ENCODE measurements at regions not wholly inside any gene's neighbourhood (a gene's known extent, or its start where the extent isn't known, plus 50 kb on each side); places are given as distances from the start of the nearest gene placed in this dataset.

GRCh38 chr3:56867671-56868070 lies 65.9 kb upstream of the ARHGEF3 start:
- peaks cover 26% of the 10 kb centered on the region for H3K4me1 Mint-ChIP-seq
- no peaks in the 10 kb centered on the region for H3K36me3 Mint-ChIP-seq (ENCODE audit: low read depth)
- no peaks in the 10 kb centered on the region for H3K27me3 Mint-ChIP-seq (ENCODE audit: low read depth)
- H3K4me3 Mint-ChIP-seq, result no peak overlapping the region
- no peak for TF ChIP-seq CTCF (IDR thresholded peaks at IDR 0.05; ENCODE audit: unreplicated experiment in 3 of 3)
- H3K9me3 Mint-ChIP-seq, result no peaks in the 10 kb centered on the region
- peak overlapping the region in 2 of 3 experiments; percentile 36 to 70 for H3K27ac Mint-ChIP-seq

- no peak for TF ChIP-seq CTCF (IDR thresholded peaks at IDR 0.05; ENCODE audit: unreplicated experiment in 3 of 3)
- Mint-ChIP-seq H3K9me3 (no peaks in the 10 kb centered on the region), H3K36me3 (ENCODE audit: low read depth) (no peaks in the 10 kb centered on the region), H3K27ac (peak overlapping the region; percentile 74 to 96 (median 84)), H3K27me3 (ENCODE audit: low read depth) (no peaks in the 10 kb centered on the region), H3K4me3 (no peak overlapping the region), H3K4me1 (peaks cover 49% of the 10 kb centered on the region)
Measured at GRCh38 chr3:56864918-56865524, 63.3 kb upstream of the ARHGEF3 start.

- TF ChIP-seq CTCF (IDR thresholded peaks at IDR 0.05; ENCODE audit: unreplicated experiment in 3 of 3), result no peak
- no peaks in the 10 kb centered on the region for H3K36me3 Mint-ChIP-seq (ENCODE audit: low read depth)
- peak overlapping the region; percentile 66 to 96 (median 74) for H3K27ac Mint-ChIP-seq
- H3K4me3 Mint-ChIP-seq, result no peak overlapping the region
- H3K4me1 Mint-ChIP-seq, result peaks cover 45% of the 10 kb centered on the region
- no peaks in the 10 kb centered on the region for H3K27me3 Mint-ChIP-seq (ENCODE audit: low read depth)
- H3K9me3 Mint-ChIP-seq, result no peaks in the 10 kb centered on the region
Measured at GRCh38 chr3:56864090-56864489, 62.3 kb upstream of the ARHGEF3 start.

GRCh38 chr3:56862352-56863062 lies 60.8 kb upstream of the ARHGEF3 start:
- no peaks in the 10 kb centered on the region for H3K9me3 Mint-ChIP-seq
- no peaks in the 10 kb centered on the region for H3K36me3 Mint-ChIP-seq (ENCODE audit: low read depth)
- peak overlapping the region in 2 of 3 experiments; percentile 16 to 21 for H3K4me3 Mint-ChIP-seq
- no peaks in the 10 kb centered on the region for H3K27me3 Mint-ChIP-seq (ENCODE audit: low read depth)
- TF ChIP-seq CTCF (IDR thresholded peaks at IDR 0.05; ENCODE audit: unreplicated experiment in 3 of 3), result no peak
- H3K27ac Mint-ChIP-seq, result peak overlapping the region; percentile 69 to 96 (median 95)
- H3K4me1 Mint-ChIP-seq, result peaks cover 48% of the 10 kb centered on the region

GRCh38 chr3:56861511-56861910 lies 59.8 kb upstream of the ARHGEF3 start:
- peaks cover 51% of the 10 kb centered on the region for H3K4me1 Mint-ChIP-seq
- TF ChIP-seq CTCF (IDR thresholded peaks at IDR 0.05; ENCODE audit: unreplicated experiment in 3 of 3), result no peak
- H3K27ac Mint-ChIP-seq, result peak overlapping the region; percentile 69 to 96 (median 84)
- H3K4me3 Mint-ChIP-seq, result no peak overlapping the region
- H3K36me3 Mint-ChIP-seq (ENCODE audit: low read depth), result no peaks in the 10 kb centered on the region
- no peaks in the 10 kb centered on the region for H3K9me3 Mint-ChIP-seq
- no peaks in the 10 kb centered on the region for H3K27me3 Mint-ChIP-seq (ENCODE audit: low read depth)

- H3K27ac Mint-ChIP-seq, result peak overlapping the region; percentile 69 to 96 (median 84)
Measured at GRCh38 chr3:56860939-56861338, 59.2 kb upstream of the ARHGEF3 start.

More at GRCh38 chr3:56860939-56861338, 59.2 kb upstream of the ARHGEF3 start:
- Mint-ChIP-seq H3K9me3 (no peaks in the 10 kb centered on the region), H3K36me3 (ENCODE audit: low read depth) (no peaks in the 10 kb centered on the region), H3K4me3 (no peak overlapping the region), H3K4me1 (peaks cover 57% of the 10 kb centered on the region), H3K27me3 (ENCODE audit: low read depth) (no peaks in the 10 kb centered on the region)
- TF ChIP-seq CTCF (IDR thresholded peaks at IDR 0.05; ENCODE audit: unreplicated experiment in 3 of 3), result no peak
